ENCODE measurements at regions not wholly inside any gene's neighbourhood (a gene's known extent, or its start where the extent isn't known, plus 50 kb on each side); places are given as distances from the start of the nearest gene placed in this dataset.

DNA sequence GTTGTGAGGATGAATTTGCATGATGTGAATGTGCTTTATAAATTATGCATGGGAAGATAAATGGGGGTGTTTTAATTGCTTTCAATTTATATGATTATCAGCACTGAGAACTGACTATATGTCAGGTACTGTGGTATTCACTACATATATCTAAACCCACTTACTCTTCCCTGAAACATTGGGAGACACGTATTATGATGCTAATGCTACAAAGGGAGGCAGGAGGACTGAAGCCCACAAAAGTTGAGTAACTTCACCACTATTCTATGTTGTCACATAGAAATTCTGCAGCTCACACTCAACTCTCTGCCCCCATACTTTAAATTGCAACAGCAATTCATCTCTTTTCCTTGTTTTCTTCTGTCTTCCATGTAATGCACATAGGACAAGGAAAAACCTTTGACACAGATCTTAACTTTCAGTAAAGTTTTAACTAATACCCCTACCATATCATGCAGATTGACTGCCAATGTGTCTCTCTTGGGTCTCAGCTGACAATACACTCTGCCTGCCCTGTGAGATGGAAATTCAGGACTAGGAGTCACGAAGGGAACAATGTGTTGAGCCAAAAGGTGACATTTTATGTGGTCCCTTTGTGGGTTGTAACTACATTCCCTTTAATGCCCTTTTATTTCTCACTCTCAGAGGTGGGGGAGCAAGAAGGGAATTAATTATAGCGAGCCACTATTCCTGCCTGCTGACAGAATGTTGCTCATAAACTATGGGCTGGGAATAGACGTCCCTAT is 691.0 kb upstream of the SORCS1 start:
- no peak for DNase-seq
- no peak overlapping the region for H3K27ac Mint-ChIP-seq
- peaks cover 0 to 2% (median 1%) of the 10 kb centered on the region in 3 donors for H3K27me3 Mint-ChIP-seq (ENCODE audit: low read depth in 3 of 3)
- no peak overlapping the region for H3K4me3 Mint-ChIP-seq
- H3K4me1 Mint-ChIP-seq, result no peaks in the 10 kb centered on the region
- peaks cover 0 to 13% (median 7%) of the 10 kb centered on the region in 6 donors for H3K9me3 Mint-ChIP-seq
- H3K36me3 Mint-ChIP-seq, result no peaks in the 10 kb centered on the region

DNA sequence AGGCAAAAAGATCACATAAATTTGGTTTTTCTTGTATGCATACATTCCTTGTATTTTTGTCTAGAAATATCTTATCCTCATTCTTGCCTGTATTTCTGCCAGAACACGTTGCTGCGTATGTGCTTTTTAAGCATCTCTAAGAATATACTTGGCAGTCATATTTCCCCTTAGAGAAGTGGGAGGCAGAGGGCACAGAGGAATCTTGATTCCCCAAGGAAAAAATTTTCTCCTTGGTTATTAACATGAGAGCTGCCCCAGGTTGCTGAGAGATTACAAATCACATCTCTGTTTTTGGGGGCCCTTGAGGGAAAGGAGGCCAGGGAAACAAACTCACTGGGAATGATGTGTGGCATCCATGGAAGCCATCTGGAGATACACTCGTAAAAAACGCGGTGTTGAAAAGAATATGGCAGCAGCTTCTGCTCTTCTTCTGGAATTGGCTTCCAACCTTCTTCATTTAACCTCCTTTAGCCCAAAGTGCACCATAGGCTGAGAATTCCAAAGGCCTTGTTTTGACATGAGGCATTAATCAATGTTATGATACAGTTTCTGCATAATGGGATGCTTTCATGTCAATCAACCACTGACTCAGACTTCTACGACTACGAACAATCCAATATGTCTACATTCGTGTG is 684.3 kb upstream of the SORCS1 start:
- H3K9me3 Mint-ChIP-seq, result peaks cover 0 to 27% (median 13%) of the 10 kb centered on the region in 6 donors
- H3K27me3 Mint-ChIP-seq (ENCODE audit: low read depth in 3 of 3), result no peaks in the 10 kb centered on the region
- H3K4me1 Mint-ChIP-seq, result no peaks in the 10 kb centered on the region
- DNase-seq, result no peak
- no peak overlapping the region for H3K27ac Mint-ChIP-seq
- H3K36me3 Mint-ChIP-seq, result no peaks in the 10 kb centered on the region
- no peak overlapping the region for H3K4me3 Mint-ChIP-seq

DNA sequence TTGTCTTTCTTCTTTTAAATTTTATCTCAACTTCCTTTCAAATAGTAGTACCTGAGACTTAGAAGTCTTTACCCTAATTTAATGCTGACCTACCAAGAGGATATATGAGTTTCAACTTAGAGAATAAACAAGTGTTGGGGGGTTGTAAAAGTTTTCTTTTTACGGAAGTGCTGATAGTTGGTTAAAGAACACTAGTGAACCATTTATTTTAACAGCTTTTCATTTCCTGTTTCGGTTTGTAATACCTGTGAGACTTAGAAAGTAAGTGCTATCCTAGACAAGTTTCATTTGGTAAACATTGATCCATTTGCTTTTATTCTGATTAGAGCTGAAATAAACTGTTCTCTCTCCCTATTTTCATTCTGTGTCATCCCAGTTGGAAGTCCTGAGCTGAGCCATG is 683.1 kb upstream of the SORCS1 start:
- Mint-ChIP-seq H3K36me3 (no peaks in the 10 kb centered on the region), H3K27ac (no peak overlapping the region), H3K27me3 (ENCODE audit: low read depth in 3 of 3) (no peaks in the 10 kb centered on the region), H3K4me1 (no peaks in the 10 kb centered on the region), H3K9me3 (peaks cover 0 to 36% (median 13%) of the 10 kb centered on the region in 6 donors), H3K4me3 (no peak overlapping the region)
- DNase-seq, result no peak

DNA sequence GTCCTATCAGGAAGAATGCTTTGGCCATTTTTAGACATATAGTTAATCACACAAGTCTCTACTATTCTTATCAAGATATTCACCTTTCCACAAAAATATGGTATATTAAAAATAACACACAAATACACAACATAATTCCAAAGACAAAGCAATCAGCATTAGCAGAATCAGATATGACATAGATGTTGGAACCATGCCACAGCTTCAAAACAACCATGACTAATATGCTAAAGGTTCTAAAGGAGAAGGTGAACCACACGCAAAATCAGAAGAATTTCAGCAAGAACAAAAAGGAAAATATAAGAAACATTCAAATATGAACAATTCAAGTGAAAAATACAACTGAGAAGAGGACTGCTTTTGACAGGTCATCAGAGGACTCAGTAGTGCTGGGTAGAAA is 670.2 kb upstream of the SORCS1 start:
- no peak overlapping the region for H3K4me3 Mint-ChIP-seq
- peaks cover 4 to 30% (median 10%) of the 10 kb centered on the region in 6 donors for H3K9me3 Mint-ChIP-seq
- no peaks in the 10 kb centered on the region for H3K27me3 Mint-ChIP-seq (ENCODE audit: low read depth in 3 of 3)
- DNase-seq, result no peak
- H3K36me3 Mint-ChIP-seq, result no peaks in the 10 kb centered on the region
- H3K27ac Mint-ChIP-seq, result no peak overlapping the region
- no peaks in the 10 kb centered on the region for H3K4me1 Mint-ChIP-seq

DNA sequence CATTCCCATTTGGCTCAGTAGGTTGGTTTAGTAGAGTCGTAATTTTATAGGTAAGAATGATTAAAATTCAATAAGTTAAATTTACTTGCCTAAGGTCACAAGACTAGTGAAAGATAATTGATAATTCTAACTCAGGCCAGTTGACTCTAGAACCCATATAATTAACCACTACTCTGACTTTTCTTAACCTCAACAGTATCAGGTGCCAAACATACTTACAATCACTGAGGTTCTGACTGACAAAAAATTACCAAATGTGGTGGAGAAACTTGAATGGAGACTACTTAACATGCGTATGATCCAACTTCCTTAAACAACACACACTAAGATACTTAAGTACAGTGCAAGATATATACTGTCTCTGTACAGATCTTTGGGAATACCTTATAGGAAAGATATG is 667.3 kb upstream of the SORCS1 start:
- Mint-ChIP-seq H3K27me3 (ENCODE audit: low read depth in 3 of 3) (no peaks in the 10 kb centered on the region), H3K27ac (no peak overlapping the region), H3K4me1 (no peaks in the 10 kb centered on the region), H3K9me3 (peaks cover 4 to 30% (median 8%) of the 10 kb centered on the region in 6 donors), H3K4me3 (no peak overlapping the region), H3K36me3 (no peaks in the 10 kb centered on the region)
- no peak for DNase-seq

DNA sequence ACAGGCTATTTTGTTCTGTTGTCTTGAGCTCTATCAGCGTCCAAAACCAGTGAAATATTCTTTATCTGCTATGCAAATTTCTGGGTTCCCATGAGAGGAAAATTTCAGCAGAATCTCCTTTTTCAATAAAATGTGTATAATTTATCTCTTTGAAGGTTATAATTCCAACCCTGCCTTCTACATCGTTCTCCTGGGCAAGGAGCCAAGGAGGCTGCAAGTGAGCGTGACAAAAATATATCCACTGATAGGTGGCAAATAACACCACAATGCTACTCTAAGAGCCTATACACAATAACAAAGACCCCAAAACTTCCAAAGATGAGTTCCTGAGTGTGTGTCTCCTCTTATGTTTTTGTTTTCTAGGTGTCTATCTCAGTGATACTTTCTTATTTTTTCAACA is 664.7 kb upstream of the SORCS1 start:
- no peaks in the 10 kb centered on the region for H3K27me3 Mint-ChIP-seq (ENCODE audit: low read depth in 3 of 3)
- H3K36me3 Mint-ChIP-seq, result no peaks in the 10 kb centered on the region
- no peak for DNase-seq
- peaks cover 0 to 29% (median 8%) of the 10 kb centered on the region in 6 donors for H3K9me3 Mint-ChIP-seq
- H3K4me3 Mint-ChIP-seq, result no peak overlapping the region
- no peaks in the 10 kb centered on the region for H3K4me1 Mint-ChIP-seq
- H3K27ac Mint-ChIP-seq, result no peak overlapping the region

DNA sequence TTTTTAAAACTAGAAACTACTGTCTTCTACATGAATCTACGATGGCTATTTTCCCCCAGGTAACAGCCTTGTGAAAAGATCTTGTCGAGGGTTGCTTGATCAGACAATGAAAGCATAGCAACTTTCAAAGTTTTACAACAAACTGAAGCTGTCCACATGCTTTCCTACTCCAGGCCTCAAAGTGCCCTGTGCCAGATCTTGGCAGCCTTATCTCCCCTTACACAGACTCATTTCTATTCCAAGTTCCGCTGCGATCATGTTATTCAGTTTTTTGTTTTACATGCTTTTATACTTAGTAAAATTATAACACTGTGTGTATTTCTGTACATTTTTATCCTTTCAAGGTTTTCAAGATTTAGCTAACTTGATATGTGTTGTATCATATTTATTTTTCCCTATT is 661.7 kb upstream of the SORCS1 start:
- no peak overlapping the region for H3K4me3 Mint-ChIP-seq
- H3K4me1 Mint-ChIP-seq, result no peaks in the 10 kb centered on the region
- H3K27me3 Mint-ChIP-seq (ENCODE audit: low read depth in 3 of 3), result no peaks in the 10 kb centered on the region
- no peak for DNase-seq
- H3K9me3 Mint-ChIP-seq, result peaks cover 2 to 16% (median 7%) of the 10 kb centered on the region in 6 donors
- H3K36me3 Mint-ChIP-seq, result no peaks in the 10 kb centered on the region
- no peak overlapping the region for H3K27ac Mint-ChIP-seq

DNA sequence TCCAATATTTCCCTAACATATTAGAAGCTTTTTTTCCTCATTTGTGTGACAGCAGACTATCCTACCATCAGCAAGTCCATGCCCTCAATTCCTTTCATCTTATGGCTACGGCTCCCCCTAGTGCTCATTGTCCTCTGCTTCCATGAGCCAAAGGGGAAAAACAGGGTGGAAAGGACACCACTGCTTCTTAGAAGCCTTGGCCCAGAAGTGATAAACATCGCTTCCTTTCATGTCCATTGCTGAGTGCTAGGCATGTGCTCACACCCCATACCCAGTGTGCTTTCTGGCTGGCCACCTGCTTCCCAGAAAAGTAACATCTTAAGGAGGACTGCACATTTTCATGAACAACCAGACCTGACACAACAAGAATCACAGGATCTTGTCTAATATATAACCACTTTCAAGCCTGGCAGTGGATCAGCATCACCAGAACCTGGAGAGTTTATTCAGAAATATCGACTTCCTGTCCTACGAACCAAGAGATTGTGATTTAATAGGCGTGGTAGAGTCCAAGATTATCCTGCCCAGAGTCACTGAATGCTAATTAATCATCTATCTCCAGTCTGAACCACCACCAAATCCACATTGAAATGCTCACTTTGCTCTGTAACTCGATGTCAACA is 650.5 kb upstream of the SORCS1 start:
- Mint-ChIP-seq H3K36me3 (no peaks in the 10 kb centered on the region), H3K27ac (no peak overlapping the region), H3K4me1 (no peaks in the 10 kb centered on the region), H3K9me3 (peaks cover 0 to 13% (median 0%) of the 10 kb centered on the region in 6 donors), H3K27me3 (ENCODE audit: low read depth in 3 of 3) (peaks cover 0 to 2% (median 2%) of the 10 kb centered on the region in 3 donors), H3K4me3 (no peak overlapping the region)
- DNase-seq, result no peak

DNA sequence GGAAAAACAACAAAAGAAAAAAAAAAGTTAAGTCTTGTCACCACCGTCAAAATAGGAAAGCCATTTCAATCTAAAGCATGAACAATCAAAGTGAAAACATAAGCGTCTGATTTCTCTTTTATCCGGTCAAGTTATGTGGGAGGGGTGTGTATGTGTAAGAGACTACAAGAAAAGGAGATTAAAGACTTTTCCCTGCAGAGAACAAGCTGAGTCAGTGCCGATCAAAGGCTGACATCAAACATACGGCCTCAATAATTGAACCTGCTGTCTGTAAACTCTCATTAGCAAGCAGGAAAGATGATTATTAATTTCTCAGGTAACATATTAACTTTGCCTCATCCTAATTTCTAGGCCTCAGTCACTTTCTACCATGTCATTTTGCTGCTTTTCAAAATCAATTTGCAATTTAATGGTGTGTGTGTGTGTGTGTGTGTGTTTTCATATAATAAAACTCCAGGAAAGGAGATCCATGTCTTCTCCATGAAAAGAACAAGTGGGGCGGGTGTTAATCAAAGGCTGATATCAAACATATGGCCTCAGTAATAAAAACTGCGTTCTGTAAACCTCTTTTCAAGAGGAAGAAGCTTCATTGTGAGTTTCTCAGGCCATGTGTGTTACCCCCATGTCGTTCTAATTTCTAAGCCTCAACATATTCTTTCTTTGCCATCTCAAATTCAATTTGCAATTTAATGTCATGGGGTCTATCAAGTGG is 649.1 kb upstream of the SORCS1 start:
- Mint-ChIP-seq H3K9me3 (peaks cover 0 to 10% (median 0%) of the 10 kb centered on the region in 6 donors), H3K4me1 (no peaks in the 10 kb centered on the region), H3K27ac (no peak overlapping the region), H3K4me3 (no peak overlapping the region), H3K27me3 (ENCODE audit: low read depth in 3 of 3) (peaks cover 0 to 2% (median 2%) of the 10 kb centered on the region in 3 donors), H3K36me3 (no peaks in the 10 kb centered on the region)
- DNase-seq, result no peak

DNA sequence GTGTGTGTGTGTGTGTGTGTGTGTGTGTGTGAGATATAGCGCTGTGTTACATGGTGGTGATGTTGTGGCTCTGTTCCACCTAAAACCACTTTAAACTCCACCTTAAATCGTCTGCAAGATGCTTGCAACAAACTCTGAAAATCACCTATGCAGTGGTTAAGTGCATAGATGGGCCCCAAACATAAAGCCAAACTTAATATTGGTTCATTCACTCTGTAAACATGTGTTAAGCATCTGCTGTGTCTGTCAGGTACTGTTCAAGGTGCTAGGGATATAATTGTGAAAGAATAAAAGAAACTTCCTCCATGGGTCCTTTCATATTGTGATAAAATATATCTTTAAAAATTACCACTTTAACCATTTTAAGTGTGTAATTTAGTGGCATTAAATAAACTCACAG is 645.4 kb upstream of the SORCS1 start:
- Mint-ChIP-seq H3K9me3 (peaks cover 0 to 8% (median 4%) of the 10 kb centered on the region in 6 donors), H3K4me1 (no peaks in the 10 kb centered on the region), H3K27me3 (ENCODE audit: low read depth in 3 of 3) (peaks cover 0 to 2% (median 0%) of the 10 kb centered on the region in 3 donors), H3K36me3 (no peaks in the 10 kb centered on the region), H3K27ac (no peak overlapping the region), H3K4me3 (no peak overlapping the region)
- DNase-seq, result no peak

DNA sequence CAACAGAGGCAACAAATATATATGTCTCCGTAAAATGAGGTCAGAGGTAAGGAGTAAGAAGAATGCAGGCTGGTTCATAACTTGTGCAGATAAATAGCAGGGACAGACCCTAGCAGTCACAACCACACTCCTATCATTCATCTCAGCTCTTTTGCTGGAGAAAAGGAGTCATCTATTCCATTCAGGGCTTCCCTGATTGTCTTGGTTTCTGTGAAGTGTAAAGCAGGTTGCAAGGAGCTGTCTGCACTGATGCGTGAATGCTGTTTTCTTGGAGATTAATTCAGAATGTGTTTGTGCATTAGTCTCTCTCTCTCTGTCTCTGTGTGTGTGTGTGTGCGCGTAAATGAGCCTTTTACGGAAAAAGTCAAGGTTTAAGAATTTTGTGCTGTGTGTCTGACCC is 643.3 kb upstream of the SORCS1 start:
- H3K36me3 Mint-ChIP-seq, result no peaks in the 10 kb centered on the region
- H3K9me3 Mint-ChIP-seq, result peaks cover 0 to 5% (median 3%) of the 10 kb centered on the region in 6 donors
- H3K27ac Mint-ChIP-seq, result no peak overlapping the region
- H3K27me3 Mint-ChIP-seq (ENCODE audit: low read depth in 3 of 3), result peaks cover 0 to 2% (median 0%) of the 10 kb centered on the region in 3 donors
- no peak for DNase-seq
- no peak overlapping the region for H3K4me3 Mint-ChIP-seq
- H3K4me1 Mint-ChIP-seq, result no peaks in the 10 kb centered on the region

DNA sequence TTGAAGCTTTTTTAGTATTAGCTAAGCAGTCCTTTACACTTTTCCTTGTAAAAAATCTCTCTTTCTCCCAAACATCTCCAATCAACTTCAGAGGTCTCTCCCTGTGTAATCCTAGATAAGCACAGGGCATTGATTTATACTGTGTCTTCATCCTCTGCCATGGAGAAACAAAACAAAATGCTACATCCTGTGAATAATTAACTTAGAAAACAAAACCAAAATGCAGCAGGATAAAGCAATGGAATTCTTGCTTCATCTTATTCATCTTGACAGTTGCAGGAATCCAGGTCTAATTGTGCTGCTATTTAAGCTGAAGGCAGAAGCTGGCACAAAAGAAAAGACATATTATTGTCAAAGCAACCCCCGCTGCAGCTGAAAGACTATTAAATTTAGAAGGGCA is 641.5 kb upstream of the SORCS1 start:
- Mint-ChIP-seq H3K27me3 (ENCODE audit: low read depth in 3 of 3) (peaks cover 0 to 2% (median 0%) of the 10 kb centered on the region in 3 donors), H3K4me3 (no peak overlapping the region), H3K9me3 (peaks cover 0 to 8% (median 4%) of the 10 kb centered on the region in 6 donors), H3K36me3 (no peaks in the 10 kb centered on the region), H3K4me1 (no peaks in the 10 kb centered on the region), H3K27ac (no peak overlapping the region)
- no peak for DNase-seq

DNA sequence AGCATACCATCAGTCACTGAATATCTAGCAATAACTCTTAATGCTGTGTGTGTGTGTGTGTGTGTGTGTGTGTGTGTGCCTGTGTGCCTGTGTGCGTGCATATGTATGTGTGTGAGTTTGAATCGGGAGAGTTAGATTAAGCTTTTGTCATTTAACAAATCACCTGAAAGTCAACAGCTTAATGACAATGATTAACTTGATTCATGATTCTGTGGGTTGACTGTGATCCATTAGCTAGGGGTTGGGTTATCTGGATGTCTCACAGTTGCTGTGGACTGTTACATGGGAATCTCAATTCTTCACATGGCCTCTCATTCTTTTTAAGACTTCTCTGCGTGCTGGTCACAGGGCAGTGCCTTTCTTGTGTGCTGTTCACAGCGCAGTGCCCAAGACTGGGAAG is 639.0 kb upstream of the SORCS1 start:
- H3K4me3 Mint-ChIP-seq, result no peak overlapping the region
- no peak overlapping the region for H3K27ac Mint-ChIP-seq
- no peaks in the 10 kb centered on the region for H3K4me1 Mint-ChIP-seq
- peaks cover 2 to 15% (median 9%) of the 10 kb centered on the region in 6 donors for H3K9me3 Mint-ChIP-seq
- H3K36me3 Mint-ChIP-seq, result no peaks in the 10 kb centered on the region
- DNase-seq, result no peak
- peaks cover 0 to 3% (median 0%) of the 10 kb centered on the region in 3 donors for H3K27me3 Mint-ChIP-seq (ENCODE audit: low read depth in 3 of 3)

DNA sequence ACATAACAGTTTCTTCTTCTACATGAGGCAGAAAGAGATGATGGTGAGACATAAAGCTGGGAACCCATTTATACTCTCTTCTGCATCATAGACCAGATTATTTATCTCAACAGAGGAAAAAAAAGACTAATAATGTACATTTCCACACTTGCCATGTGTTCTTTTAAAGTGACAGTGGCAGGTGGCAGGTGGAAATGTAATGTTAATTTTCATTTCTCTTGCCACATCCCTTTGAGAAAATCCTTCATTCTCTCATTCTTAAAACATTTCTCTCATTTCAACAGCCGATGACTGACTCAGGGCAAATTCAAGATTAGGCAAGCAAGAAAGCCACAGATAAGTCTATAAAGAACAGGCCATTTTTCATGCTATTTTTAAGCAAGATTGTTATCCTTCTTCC is 635.6 kb upstream of the SORCS1 start:
- Mint-ChIP-seq H3K27me3 (ENCODE audit: low read depth in 3 of 3) (peaks cover 0 to 3% (median 0%) of the 10 kb centered on the region in 3 donors), H3K36me3 (no peaks in the 10 kb centered on the region), H3K4me1 (no peaks in the 10 kb centered on the region), H3K27ac (no peak overlapping the region), H3K4me3 (no peak overlapping the region), H3K9me3 (peaks cover 2 to 22% (median 11%) of the 10 kb centered on the region in 6 donors)
- no peak for DNase-seq
